ENCODE measurements at regions not wholly inside any gene's neighbourhood (a gene's known extent, or its start where the extent isn't known, plus 50 kb on each side); places are given as distances from the start of the nearest gene placed in this dataset.
"Not testable (repeated sequence)": the region's sequence is repeated elsewhere in the genome, so short reads cannot be mapped to it uniquely, and the experiment has no call there.

DNA sequence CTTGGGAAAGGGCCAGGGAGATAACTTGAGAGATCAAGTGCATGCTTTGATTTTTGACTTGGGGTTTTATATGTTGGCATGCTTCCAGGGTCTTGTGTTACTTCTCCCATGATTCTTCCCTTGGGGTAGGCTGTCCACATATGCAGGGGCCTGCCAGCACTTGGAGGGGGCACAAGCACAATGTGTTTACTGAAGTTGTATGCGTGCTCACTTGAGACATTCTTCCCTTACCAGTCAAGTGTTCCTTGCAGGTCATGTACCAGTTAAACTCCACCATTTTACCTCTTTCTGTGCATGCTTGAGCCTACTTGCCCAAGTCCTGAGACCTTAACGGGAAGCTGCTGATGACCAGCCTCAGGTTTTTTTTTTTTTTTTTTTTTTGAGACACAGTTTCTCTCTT lies 1880.5 kb downstream of the ARAP2 start:
- no peak for DNase-seq

DNA sequence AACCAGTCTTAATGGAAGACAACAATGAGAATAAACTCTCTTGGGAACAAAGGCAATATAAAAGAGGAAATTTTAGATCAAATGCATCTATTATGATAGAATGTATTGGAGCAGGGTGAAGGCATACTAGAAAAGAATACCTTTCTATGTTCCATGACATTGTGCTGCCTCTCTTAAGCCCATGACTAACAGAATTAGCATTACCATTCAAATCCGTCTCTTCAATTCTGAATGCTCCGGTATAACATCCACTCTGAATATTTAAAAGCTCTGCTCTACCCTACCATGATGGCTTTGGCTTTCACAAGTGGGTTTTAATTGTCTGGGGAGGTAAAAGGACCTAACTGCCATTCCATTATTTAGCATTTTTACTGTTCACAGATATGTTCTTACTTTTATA lies 1878.4 kb downstream of the ARAP2 start:
- no peak for DNase-seq

DNA sequence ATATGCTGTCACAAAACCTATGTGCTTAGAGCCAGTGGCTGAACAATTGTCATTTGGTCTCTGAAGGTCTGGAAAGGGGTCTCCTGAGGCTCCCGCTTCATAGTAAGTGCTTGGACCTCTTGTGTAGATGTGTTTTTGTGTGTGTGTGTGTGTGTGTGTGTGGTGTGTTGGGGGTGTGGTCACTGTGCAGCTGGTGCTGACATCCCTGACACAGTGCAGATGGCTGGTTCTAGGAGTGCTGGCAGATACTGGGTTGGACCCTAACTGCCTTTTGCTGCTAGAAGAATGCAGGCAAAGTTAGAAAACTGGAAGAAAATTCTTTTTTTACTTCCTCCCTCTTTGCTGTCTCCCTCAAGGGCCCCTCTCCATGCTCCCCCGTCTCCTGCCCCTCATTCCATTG lies 1872.6 kb downstream of the ARAP2 start:
- DNase-seq, result no peak

DNA sequence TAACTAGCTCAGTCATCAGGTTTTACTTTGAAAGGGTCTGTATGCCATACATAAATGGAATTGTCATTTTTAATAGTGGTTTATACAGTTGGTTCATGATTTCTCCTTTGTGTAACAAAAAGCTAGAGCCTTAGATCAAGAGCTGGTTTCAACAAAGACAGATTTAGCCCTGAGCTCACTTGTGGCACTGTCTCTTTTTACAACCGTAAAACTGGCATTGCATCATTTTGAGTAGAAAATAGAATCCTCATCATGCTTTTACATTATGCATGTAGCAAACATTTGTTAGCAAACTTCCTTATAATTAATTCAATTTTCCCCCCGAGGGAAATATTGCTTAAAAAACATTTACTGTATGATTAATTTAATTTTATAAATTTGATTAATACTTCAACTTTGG lies 1871.5 kb downstream of the ARAP2 start:
- DNase-seq, result no peak

DNA sequence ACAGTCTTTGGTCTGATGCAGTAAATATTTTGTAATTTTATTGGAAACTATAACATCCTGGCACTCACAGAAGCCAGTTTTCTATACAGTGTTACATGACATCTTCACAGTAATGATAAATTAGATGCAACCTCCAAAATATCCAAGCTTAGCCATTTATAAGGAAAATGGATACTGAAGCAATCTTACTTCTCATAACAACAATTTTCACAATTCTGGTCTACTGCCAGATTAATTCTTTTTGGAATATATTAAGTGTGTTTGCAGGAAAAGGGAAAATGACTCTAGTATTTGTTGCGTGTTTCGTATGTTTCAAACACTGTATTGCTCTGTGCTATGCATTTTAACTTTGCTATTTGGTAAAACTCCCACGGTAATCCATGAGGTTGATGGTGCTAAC lies 1870.9 kb downstream of the ARAP2 start:
- no peak for DNase-seq

DNA sequence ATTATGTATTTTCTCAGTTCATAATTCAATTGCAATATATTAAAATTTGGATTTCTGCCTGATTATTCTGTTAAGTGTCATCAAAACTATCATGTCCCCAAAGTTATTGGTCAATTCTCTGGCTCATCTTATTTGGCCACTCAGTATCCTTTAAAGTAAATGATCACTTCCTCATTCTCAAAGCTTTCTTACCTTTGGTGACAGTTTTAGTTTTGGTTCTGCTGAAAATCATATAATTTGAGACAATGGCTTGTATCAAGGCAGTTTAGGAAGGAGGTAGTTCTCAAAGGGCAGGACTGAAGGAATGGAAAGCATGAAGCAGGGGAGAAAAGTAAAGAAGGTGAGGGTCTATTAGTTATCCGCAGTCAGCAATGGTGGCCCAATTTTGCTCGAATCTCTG lies 1832.1 kb downstream of the ARAP2 start:
- no peak for DNase-seq

DNA sequence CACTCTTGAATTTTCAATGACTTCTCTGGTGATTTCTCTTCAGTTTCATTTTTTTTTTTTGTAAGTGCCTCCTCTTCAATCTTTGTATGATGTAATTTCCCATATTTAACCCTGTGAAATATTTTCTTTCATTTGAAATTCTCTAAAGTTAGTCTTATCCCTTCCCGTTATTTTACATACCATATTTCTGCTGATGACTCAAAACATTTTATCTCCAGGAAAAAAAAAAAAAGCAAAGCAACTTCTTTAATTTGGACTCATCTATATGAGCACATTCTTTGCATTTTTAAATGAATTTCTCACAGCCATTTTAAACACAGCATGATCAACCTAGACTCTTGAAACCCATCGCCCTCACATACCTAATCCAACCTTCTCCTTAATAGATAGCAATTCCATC lies 1831.4 kb downstream of the ARAP2 start:
- DNase-seq, result no peak

DNA sequence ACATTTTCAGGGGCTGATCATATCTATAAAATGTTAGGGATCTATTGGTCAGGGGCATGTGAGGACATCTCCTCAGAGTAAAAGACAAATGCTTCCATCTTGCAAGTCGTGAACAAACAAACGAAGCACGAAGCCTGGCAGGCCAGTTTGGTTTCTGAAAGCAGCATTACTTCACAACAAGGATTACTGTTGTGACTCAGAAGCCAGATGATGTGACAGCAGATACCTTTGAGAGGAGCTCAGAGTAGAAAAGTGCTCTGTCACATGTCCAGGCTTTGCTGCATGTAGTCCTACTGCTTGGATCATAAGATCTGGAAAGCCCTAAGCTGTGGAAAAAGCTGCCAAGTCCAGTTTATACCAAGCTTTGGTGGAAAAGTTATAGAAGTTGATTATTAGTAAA lies 1827.2 kb downstream of the ARAP2 start:
- no peak for DNase-seq

DNA sequence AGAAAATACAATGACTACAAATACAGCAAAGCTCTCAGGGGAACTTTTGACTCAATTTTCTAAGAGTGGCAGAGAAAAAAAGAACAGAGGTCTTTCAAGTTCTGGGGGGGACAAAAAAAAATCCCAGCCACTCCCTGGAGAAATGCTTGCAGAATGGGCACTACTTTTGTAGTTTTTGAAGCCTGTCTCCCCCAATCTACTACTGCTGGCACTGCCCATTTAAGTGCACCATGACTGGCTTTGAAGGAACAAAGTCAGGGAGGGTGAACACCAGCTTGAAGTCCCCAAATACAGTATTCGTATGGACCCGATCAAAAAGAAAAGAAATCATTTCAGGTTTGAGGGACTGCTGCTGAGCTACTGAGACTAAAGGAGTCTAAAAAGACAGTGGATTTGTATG lies 1824.4 kb downstream of the ARAP2 start:
- DNase-seq, result no peak

DNA sequence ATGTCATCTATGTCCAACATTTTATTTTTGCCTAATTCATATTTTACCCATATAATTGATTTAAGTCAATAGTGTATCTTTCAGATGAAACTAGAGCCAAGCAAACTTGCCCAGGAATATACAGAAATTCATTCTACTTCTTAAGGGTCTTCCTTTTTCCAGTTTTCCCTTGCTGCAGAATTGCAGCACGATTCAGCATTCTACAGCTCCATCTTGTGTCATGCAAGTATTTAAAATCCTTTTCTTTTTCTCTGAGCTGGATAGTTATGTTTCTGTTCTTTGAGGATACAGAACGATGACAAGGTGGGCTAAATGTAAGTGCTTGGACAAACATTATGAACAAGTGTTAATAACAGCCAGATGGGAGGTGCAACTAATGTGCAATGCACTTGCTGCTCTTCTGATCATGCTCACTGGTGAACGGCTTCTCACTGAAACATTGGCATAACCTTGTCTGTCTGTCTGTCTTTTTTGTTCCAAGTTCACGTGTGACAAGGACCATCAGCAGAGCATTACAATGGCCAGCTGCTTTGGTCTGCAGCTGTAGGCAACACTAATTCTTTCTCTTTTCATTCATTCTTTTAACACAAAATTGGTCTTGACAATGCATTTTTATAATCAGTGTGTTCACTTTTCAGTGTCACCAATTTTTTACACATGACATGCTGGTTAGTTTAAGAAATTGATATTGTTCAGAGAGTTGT lies 1821.7 kb downstream of the ARAP2 start:
- no peak for DNase-seq

DNA sequence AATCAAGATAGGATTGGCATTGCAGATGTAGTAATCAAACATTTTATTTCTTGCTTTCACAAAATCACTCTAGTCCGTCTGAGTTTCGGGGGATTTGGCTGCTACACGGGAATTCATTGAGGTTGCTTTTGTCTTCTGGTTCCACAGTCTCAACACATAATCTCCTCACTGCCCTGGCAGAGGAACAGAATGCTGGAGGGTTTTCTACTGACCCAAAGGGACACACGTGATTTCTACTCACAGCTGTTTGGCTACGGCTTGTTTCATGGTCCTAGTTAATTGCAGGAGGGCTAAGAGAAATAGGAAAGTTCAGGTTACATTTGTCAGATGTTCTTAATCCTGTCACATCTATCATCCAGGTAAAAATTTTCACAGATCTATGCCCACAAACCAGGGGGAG lies 1811.6 kb downstream of the ARAP2 start:
- DNase-seq, result no peak

DNA sequence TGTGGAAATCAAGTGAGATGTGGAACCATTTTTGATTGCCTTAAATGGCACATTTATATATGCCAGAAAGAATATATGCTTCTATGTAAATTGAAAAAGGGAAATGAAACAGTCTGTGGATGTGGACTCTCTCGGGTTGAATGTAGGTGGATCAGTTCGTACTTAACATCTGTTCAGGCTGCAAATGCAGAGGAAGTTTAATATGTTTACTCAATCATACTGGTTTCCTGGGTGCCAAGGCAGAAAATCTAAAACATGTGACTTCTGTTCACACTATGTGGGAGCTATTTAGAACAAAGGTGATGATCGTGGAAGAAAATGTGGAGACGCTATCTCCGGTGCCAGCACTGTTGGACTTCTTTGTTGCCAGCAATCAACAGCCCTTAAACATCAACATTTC lies 1809.9 kb downstream of the ARAP2 start:
- not testable (repeated sequence) for DNase-seq

DNA sequence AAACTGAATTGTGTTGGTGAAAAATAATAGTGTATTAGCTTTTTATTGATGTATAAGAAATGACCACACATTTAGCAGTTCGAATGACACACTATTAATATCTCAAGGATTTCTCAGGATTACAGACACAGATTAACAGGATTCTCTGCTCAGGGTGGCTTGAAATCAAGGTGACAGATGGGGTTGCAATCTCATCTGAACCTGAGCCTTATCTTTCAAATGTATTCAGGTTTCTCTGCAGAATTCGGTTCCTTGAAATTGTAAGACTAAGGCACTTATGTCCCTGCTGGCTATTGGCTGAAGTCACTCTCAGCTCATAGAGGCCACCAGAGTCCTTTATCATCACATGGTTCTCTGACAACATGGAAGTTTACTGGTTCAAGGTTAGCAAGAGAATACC lies 1780.1 kb downstream of the ARAP2 start:
- DNase-seq, result no peak

DNA sequence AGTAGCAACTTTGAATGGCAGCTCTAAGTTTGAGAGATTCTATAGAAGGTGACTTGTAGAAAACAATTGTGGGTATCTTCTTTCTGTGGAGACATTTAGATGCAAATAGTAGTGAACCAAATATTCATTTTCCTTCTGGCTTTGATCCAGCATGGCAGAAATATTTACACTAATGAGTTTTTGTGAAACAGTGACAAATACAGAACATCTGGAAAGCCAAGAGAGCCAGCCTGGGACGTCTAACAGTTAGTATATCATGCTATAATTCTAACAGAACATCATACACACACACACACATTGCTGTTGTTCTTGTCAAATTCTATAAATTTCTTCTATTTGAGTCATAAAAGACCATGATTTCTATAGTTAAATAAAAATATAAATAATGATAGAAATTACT lies 1777.9 kb downstream of the ARAP2 start:
- no peak for DNase-seq

DNA sequence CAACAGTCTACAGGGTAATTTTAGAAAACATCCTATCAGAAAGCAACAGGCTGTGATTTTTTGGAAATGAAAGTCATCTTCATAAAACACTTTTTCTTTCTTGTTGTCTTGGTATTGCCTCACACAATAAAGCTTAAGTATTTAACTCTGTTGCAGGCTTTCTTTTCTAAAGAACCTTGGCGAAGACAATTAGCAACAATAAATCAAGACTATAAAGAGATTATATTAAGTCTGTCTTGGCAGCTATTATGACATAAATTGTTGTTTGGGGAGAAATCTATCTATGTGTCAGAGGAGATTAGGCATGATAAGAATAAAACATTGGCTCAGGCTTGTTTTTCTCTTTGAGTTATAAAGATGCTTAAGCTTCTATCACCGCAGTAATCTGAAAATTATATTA lies 1774.8 kb downstream of the ARAP2 start:
- no peak for DNase-seq

DNA sequence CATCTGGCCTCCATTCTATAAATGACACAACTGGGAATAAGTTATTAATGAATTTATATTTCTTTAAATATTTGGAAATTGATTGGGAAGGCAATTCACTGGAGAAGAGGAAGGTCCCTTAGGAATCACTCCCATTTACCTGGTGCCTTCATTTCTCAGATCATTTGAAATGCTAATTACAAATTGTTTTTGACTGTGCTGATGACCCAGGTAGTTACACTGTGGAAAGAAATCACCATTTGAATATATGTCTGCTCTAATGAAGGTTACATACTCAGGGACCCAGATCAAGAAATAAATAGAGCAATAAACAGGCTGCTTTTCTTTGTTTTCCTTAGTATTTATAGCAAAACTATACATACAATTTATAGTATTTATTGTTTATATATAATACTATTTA lies 1759.1 kb downstream of the ARAP2 start:
- DNase-seq, result no peak

DNA sequence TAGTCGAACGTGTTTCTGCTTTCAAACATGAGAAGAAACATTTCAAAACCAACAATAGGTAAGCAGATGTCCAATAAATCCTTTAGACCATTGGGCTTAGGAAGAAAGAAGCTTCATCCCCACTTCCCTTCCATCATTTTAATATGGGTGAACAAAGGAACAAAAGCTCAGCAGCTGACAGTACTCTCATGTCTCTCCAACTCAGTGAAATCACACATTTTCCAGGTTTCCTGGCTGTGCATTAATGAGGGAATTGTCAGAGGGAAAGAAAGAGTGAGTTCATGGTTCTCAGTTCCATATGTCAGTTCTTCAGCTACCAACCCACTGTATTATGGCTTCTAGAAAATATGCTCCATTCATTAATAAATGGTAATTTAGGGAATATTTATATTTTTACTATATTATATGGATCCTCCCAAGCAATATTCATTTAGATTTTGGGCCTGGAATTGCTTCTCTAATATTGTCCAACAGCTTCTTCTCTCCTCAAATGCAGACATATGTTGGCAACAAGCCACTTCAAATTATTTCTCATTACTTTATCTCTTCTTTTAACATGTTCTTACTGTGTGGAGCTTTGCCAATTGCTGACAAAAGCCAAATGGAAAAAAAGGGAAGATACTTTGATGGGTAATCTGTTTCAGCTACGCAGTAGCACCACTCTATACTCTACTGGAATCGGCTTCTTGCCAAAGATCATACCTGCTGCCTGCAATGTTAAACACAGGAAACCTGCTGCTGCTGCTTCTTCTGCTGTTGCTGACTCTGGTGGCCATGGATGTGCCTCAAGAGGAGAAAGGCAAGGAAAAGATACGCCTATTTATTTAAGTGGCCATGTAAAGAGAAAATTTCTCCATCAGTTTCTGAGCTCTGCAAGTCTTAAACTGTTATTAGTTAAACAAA lies 1757.6 kb downstream of the ARAP2 start:
- no peak for DNase-seq

DNA sequence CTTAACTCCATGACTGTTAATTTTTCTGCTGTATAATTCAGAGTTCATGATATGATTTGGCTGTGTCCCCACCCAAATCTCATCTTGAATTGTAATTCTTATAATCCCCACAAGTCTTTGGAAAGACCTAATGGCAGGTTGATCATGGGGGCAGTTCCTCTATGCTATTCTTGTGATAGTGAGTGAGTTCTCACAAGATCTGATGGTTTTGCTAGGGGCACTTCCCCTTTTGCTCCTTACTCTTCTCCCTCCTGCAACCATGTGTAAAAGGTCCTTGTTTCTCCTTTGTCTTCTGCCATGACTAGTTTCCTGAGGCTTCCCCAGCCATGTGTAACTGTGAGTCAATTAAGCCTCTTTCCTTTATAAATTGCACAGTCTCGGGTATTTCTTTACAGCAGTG lies 1751.9 kb downstream of the ARAP2 start:
- DNase-seq, result no peak

DNA sequence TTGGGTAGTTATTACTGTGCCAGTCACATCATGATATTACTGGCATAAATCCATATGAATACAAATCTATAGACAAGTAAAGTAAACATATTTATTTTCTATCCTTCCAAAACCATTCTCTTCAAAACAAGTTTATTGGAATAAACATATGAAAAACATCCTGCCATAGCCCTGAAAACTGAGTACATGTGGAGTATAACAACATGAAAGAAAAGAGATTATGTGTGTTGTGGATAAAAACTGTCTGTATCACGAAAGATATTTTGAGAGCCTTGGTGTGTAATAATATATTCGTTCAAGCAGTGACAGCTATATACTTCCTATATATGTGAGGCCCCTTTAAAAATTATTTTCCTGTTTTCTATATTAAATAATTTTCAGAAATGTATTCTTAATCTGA lies 1742.2 kb downstream of the ARAP2 start:
- no peak for DNase-seq

DNA sequence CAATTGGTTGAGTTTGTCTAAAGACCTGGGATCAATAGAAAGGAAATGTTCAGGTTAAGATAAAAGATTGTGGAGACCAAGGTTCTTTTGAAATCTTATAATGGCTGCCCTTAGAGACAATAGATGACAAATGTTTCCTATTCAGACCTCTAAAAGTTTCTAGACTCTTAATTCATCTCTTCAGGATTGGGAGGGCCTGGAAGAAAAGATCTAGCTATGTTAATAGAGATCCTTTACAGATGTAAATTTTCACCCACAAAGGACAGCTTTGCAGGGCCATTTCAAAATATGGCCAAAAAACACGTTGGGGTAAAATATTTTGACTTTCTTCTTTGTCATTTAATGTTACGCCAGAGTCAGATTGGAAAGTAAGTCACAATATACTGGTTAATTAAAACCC lies 1739.6 kb downstream of the ARAP2 start:
- not testable (repeated sequence) for DNase-seq

DNA sequence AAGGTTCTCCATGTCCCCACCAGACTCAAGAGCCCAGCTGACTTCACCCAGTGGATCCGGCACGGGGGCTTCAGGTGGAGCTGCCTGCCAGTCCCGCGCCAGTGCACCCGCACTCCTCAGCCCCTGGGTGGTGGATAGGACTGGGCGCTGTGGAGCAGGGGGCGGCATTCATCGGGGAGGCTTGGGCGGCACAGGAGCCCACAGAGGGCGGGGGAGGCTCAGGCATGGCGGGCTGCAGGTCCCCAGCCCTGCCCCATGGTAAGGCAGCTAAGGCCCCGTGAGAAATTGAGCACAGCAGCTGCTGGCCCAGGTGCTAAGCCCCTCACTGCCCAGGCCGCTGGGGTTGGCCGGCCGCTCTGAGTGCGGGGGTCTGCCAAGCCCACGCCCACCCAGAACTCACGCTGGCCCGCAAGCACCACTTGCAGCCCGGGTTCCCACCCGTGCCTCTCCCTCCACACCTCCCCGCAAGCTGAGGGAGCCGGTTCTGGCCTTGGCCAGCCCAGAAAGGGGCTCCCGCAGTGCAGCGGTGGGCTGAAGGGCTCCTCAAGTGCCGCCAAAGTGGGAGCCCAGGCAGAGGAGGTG lies 1737.7 kb downstream of the ARAP2 start:
- not testable (repeated sequence) for DNase-seq

DNA sequence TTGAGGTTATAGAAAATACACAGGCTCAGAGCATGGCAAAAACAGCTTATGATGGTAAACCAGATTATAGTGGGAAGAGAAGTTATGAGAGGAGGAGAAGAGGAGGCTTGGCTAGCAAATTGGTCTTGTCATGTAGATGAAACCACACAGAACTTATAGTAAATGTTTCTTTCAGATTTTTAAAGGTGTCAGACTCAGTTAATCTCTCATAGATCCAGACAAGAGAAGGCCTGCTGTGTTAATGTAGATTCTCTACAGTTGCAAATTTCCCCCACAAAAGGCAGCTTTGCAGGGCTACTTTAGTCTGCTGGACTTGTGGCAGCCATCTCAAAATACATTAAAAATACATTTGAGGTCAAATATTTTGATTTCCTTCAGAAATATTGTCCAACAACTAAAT lies 1731.7 kb downstream of the ARAP2 start:
- DNase-seq, result no peak

DNA sequence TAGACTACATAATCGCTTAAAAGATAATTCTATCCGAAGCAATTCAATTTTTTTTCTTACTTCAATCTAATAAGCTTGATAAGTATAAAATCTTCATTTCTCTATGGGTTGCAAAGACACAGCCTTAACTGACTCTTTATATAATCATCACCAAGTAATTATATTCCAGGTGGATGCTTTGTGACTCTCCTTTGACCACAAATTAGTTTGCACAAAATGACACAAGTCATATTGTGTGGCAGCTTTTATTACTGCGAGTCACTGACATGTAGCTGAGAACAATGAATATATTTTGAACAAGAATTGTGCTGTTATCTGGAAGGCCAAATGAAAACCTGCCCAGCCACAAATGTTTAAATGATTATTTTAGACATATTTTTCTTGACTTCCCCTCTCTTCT lies 1727.8 kb downstream of the ARAP2 start:
- DNase-seq, result no peak

DNA sequence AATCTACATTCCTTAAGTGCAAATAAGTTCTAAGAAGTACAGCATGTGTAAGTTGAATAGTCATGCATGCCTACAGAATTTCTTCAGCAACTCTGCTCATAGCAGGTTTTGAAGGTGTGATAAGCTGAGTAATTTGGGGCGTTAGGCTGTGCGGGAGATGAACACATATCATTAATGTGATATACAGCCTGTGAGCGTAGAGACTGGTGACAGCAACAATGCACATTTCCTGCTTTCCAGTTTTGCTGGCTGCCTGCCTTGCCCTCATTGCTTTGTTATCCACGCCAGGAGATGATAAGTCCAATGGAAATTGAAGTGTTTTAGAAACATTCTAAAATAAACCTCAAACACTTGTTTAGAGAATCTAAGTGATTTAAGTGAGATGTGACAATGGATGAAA lies 1709.4 kb downstream of the ARAP2 start:
- DNase-seq, result no peak

Data from NCI-H1048 (cell line).